HL-60 (cell line): ENCODE measurements at regions not wholly inside any gene's neighbourhood (a gene's known extent, or its start where the extent isn't known, plus 50 kb on each side); places are given as distances from the start of the nearest gene placed in this dataset.

ENCODE experiments used
- DNase-seq, 2 experiments: peaks; one replicate each; pipeline ENCODE4 v3.0.0-alpha.2; 2010 to 2020; ENCODE audit warnings: low read depth in 1 of 2, low spot score in 1 of 2
- H3K27ac ChIP-seq: fragments of 250-450 bp; sonication (Bioruptor Pico); replicated peaks from 2 replicates; pipeline ENCODE4 v1.5.1; 2020; ENCODE audit warnings: mild to moderate bottlenecking, moderate library complexity
- H3K27me3 ChIP-seq: fragments of 250-450 bp; sonication (Bioruptor Pico); 2 replicates; pipeline ENCODE4 v1.5.1; 2021; ENCODE audit warnings: mild to moderate bottlenecking, moderate library complexity; ENCODE audit not compliant: insufficient read depth, poor library complexity, severe bottlenecking
- H3K4me3 ChIP-seq: replicated peaks from 2 replicates; pipeline ENCODE4 v1.5.1; 2011; ENCODE audit warnings: mild to moderate bottlenecking, control low read depth, low read length; ENCODE audit not compliant: insufficient read depth
- GABPA ChIP-seq: IDR thresholded peaks from 2 replicates; pipeline ENCODE4 v1.6.1; 2012; ENCODE audit warnings: low read depth
- POLR2AphosphoS5 ChIP-seq: IDR thresholded peaks from 2 replicates; pipeline ENCODE4 v1.6.1; 2012; ENCODE audit warnings: low read depth
- SPI1 ChIP-seq: IDR thresholded peaks from 2 replicates; pipeline ENCODE4 v1.6.1; 2012; ENCODE audit warnings: low read depth, mild to moderate bottlenecking, borderline replicate concordance
- TF ChIP-seq, protein P1 (sequence below): IDR thresholded peaks from one replicate; pipeline ENCODE4 v1.5.1; 2011; ENCODE audit warnings: low read length, control low read depth, inconsistent platforms; ENCODE audit not compliant: insufficient read depth
- TF ChIP-seq, protein P2 (sequence below): IDR thresholded peaks from 2 replicates; pipeline ENCODE4 v1.6.1; 2012; ENCODE audit warnings: low read depth; ENCODE audit not compliant: insufficient replicate concordance

DNA sequence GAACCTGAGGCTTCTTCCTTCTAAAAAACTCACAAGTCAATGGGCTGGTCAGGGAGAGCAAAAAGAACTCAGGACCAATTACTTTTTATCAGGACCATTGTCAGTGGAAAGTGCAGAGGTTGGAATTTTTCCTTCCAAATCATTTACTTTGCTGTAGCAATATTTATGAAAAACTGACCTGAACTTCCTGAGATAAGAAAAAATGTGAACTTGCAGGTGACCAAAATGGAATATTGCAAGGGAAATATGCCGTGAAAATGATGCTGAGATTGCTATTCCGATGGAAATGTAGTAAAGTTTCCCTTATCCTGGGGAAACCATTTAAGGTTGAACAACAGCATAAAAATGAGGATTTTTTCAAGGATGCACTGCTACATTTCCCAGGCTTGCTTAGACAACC, 148.3 kb upstream of the PFKP start:
- no peak overlapping the region for H3K4me3 ChIP-seq
- DNase-seq = no peak
- H3K27me3 ChIP-seq = no peaks in the 10 kb centered on the region
- H3K27ac ChIP-seq = no peak overlapping the region
- no peak for TF ChIP-seq POLR2AphosphoS5
- no peak for TF ChIP-seq SPI1
- TF ChIP-seq, protein P1, sequence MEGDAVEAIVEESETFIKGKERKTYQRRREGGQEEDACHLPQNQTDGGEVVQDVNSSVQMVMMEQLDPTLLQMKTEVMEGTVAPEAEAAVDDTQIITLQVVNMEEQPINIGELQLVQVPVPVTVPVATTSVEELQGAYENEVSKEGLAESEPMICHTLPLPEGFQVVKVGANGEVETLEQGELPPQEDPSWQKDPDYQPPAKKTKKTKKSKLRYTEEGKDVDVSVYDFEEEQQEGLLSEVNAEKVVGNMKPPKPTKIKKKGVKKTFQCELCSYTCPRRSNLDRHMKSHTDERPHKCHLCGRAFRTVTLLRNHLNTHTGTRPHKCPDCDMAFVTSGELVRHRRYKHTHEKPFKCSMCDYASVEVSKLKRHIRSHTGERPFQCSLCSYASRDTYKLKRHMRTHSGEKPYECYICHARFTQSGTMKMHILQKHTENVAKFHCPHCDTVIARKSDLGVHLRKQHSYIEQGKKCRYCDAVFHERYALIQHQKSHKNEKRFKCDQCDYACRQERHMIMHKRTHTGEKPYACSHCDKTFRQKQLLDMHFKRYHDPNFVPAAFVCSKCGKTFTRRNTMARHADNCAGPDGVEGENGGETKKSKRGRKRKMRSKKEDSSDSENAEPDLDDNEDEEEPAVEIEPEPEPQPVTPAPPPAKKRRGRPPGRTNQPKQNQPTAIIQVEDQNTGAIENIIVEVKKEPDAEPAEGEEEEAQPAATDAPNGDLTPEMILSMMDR = no peak
- TF ChIP-seq, protein P2, sequence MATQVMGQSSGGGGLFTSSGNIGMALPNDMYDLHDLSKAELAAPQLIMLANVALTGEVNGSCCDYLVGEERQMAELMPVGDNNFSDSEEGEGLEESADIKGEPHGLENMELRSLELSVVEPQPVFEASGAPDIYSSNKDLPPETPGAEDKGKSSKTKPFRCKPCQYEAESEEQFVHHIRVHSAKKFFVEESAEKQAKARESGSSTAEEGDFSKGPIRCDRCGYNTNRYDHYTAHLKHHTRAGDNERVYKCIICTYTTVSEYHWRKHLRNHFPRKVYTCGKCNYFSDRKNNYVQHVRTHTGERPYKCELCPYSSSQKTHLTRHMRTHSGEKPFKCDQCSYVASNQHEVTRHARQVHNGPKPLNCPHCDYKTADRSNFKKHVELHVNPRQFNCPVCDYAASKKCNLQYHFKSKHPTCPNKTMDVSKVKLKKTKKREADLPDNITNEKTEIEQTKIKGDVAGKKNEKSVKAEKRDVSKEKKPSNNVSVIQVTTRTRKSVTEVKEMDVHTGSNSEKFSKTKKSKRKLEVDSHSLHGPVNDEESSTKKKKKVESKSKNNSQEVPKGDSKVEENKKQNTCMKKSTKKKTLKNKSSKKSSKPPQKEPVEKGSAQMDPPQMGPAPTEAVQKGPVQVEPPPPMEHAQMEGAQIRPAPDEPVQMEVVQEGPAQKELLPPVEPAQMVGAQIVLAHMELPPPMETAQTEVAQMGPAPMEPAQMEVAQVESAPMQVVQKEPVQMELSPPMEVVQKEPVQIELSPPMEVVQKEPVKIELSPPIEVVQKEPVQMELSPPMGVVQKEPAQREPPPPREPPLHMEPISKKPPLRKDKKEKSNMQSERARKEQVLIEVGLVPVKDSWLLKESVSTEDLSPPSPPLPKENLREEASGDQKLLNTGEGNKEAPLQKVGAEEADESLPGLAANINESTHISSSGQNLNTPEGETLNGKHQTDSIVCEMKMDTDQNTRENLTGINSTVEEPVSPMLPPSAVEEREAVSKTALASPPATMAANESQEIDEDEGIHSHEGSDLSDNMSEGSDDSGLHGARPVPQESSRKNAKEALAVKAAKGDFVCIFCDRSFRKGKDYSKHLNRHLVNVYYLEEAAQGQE = no peak
- no peak for TF ChIP-seq GABPA

DNA sequence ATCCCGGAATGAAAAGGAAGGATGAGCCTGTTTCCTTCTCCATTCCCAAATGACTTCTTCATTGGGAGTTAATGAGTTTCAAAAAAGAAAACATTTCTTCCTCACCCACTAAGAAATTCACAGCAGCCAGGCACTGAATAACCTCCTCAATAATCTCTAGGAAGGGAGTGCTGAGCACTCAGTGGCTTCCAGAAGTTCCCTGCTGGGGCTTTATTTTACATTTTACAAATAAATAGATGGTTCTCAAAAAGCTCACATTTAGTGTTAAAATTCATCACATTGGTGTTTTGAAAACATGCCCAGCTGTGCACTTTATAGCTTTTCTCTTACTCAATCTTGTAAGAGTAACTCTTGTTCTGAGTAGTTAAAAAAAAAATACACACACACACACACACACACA, 148.9 kb upstream of the PFKP start:
- no peak for TF ChIP-seq GABPA
- TF ChIP-seq, protein P1 = no peak
- no peak for TF ChIP-seq SPI1
- TF ChIP-seq, protein P2 = no peak
- TF ChIP-seq POLR2AphosphoS5 = no peak
- no peaks in the 10 kb centered on the region for H3K27me3 ChIP-seq
- DNase-seq = no peak
- H3K27ac ChIP-seq = no peak overlapping the region
- no peak overlapping the region for H3K4me3 ChIP-seq

DNA sequence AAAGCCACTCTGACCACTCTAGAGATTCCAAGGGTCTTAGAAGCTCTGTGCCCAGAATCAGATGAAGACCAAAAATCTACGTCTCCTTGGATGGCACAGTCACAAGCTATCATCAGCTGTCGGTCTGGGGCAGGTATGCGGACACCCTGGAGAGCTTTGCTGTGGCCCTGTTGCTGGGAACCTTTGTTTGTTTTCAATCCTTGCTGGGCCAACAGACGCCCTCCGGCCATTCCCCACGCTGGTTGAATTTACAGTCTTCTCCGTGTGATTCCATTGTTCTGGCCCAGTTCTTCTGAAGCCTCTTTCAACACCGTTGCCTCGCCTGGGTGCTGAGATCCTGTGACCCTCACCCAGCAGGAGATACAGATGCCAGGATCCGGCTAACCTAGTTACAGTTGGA, 149.4 kb upstream of the PFKP start:
- H3K27ac ChIP-seq = no peak overlapping the region
- no peak overlapping the region for H3K4me3 ChIP-seq
- TF ChIP-seq POLR2AphosphoS5 = no peak
- TF ChIP-seq, protein P2 = no peak
- TF ChIP-seq, protein P1 = no peak
- TF ChIP-seq SPI1 = no peak
- no peak for TF ChIP-seq GABPA
- no peaks in the 10 kb centered on the region for H3K27me3 ChIP-seq
- DNase-seq = no peak
